SK-N-SH (cell line): ENCODE measurements at regions not wholly inside any gene's neighbourhood (a gene's known extent, or its start where the extent isn't known, plus 50 kb on each side); places are given as distances from the start of the nearest gene placed in this dataset.

Experiments
- FOXM1 ChIP-seq: IDR thresholded peaks from 2 replicates; pipeline ENCODE4 v1.4.0; 2012; ENCODE audit warnings: low read depth, mild to moderate bottlenecking
- RFX5 ChIP-seq: IDR thresholded peaks from 2 replicates; pipeline ENCODE4 v1.6.1; 2012; ENCODE audit warnings: mild to moderate bottlenecking, improper control_type of control experiment, low read length
- USF2 ChIP-seq: fragments of 150-350 bp; IDR thresholded peaks from 2 replicates; pipeline ENCODE4 v1.6.1; 2017; ENCODE audit warnings: antibody characterized with exemption, low read length, low read depth, borderline replicate concordance

GRCh38 chr10:64829888-64830412 is 1308.7 kb downstream of the REEP3 start:
- TF ChIP-seq USF2 (no peak), FOXM1 (no peak), RFX5 (no peak)
